ENCODE measurements at regions not wholly inside any gene's neighbourhood (a gene's known extent, or its start where the extent isn't known, plus 50 kb on each side); places are given as distances from the start of the nearest gene placed in this dataset.

DNA sequence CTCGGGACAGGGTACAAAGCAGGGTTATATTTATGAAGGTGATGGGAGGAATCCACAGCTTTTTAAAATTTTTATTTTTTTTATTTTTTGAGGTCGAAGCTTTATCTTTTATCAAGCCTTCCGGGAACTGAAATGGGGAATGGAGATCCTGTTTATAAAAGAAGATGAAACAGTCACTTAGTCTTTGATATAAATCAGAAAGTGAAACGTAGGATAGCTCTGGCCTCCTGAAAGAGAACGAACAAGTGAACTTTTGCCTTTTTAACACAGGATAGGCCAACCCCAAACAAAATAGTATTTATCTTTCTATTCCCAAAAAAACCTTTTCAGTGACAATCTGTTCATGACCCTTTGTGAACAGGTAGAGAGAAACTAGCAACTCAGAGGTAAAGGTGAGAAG is 634.0 kb upstream of the LMCD1 start:
- no peak overlapping the region for H3K4me2 ChIP-seq (ENCODE audit: control insufficient read depth, insufficient read depth)
- H3K9me3 ChIP-seq (replicated peaks; ENCODE audit: control insufficient read depth, insufficient read depth, low read length): no peaks in the 10 kb centered on the region
- H3K79me2 ChIP-seq (ENCODE audit: control insufficient read depth, insufficient read depth, low read length): no peaks in the 10 kb centered on the region
- ChIA-PET POLR2A (no interaction called here), RAD21 (ENCODE audit: unreplicated experiment) (no interaction called here), CTCF (no interaction called here), SMC1A (ENCODE audit: uncharacterized antibody, unreplicated experiment) (interaction anchor here (0.7 kb wide), 1 partner anchor 12 kb away, joined by 3 read pairs; no protein-coding TSS in a partner anchor)
- 5% methylated on average over 5 of the region's 5 CpGs for WGBS (ENCODE audit: insufficient coverage, insufficient replicate concordance, low lambda C conversion rate, missing lambda C conversion rate)
- intact Hi-C loops (cut with micrococcal nuclease; ENCODE audit: unreplicated experiment): no loop called here
- no peak overlapping the region for H3K27ac ChIP-seq (ENCODE audit: control insufficient read depth, insufficient read depth)
- H2AFZ ChIP-seq (ENCODE audit: control insufficient read depth, low read depth, low read length): no peak overlapping the region
- no peak for ATAC-seq
- no peaks in the 10 kb centered on the region for H3K36me3 ChIP-seq (ENCODE audit: control insufficient read depth in 2 of 2, insufficient read depth in 2 of 2, low read length in 1 of 2)
- H4K20me1 ChIP-seq (ENCODE audit: control insufficient read depth, insufficient read depth): no peaks in the 10 kb centered on the region
- no peaks in the 10 kb centered on the region for H3K27me3 ChIP-seq (replicated peaks in 1 of 2; ENCODE audit: control insufficient read depth in 2 of 2, insufficient read depth in 2 of 2, low read length in 1 of 2)
- no TSS peak for BruUV-seq (replicated peaks)
- no peak for DNase-seq (ENCODE audit: low read depth, low spot score)
- in situ Hi-C loops (cut with MboI): no loop called here
- no peaks in the 10 kb centered on the region for H3K4me1 ChIP-seq (ENCODE audit: control insufficient read depth, insufficient read depth, low read length)
- no peak overlapping the region for H3K9ac ChIP-seq (ENCODE audit: control insufficient read depth, insufficient read depth, low read length)
- TF ChIP-seq, protein P1, sequence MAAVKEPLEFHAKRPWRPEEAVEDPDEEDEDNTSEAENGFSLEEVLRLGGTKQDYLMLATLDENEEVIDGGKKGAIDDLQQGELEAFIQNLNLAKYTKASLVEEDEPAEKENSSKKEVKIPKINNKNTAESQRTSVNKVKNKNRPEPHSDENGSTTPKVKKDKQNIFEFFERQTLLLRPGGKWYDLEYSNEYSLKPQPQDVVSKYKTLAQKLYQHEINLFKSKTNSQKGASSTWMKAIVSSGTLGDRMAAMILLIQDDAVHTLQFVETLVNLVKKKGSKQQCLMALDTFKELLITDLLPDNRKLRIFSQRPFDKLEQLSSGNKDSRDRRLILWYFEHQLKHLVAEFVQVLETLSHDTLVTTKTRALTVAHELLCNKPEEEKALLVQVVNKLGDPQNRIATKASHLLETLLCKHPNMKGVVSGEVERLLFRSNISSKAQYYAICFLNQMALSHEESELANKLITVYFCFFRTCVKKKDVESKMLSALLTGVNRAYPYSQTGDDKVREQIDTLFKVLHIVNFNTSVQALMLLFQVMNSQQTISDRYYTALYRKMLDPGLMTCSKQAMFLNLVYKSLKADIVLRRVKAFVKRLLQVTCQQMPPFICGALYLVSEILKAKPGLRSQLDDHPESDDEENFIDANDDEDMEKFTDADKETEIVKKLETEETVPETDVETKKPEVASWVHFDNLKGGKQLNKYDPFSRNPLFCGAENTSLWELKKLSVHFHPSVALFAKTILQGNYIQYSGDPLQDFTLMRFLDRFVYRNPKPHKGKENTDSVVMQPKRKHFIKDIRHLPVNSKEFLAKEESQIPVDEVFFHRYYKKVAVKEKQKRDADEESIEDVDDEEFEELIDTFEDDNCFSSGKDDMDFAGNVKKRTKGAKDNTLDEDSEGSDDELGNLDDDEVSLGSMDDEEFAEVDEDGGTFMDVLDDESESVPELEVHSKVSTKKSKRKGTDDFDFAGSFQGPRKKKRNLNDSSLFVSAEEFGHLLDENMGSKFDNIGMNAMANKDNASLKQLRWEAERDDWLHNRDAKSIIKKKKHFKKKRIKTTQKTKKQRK (IDR thresholded peaks at IDR 0.05; ENCODE audit: low read depth, low read length): no peak
- TF ChIP-seq FOXM1 (IDR thresholded peaks at IDR 0.05; ENCODE audit: low read depth, low read length) (no peak), TCF12 (IDR thresholded peaks at IDR 0.05; ENCODE audit: low read depth, low read length) (no peak), CEBPB (IDR thresholded peaks at IDR 0.05; ENCODE audit: borderline replicate concordance in 1 of 2, low read depth in 2 of 2, low read length in 2 of 2) (no peak), RAD21 (IDR thresholded peaks at IDR 0.05; ENCODE audit: insufficient read depth, low read depth, low read length) (no peak), RUNX3 (IDR thresholded peaks at IDR 0.05; ENCODE audit: low read length) (no peak), CHD4 (IDR thresholded peaks at IDR 0.05) (no peak), ATF7 (IDR thresholded peaks at IDR 0.05; ENCODE audit: low read depth) (no peak), RFX5 (IDR thresholded peaks at IDR 0.05; ENCODE audit: low read depth, low read length) (no peak), EZH2 (IDR thresholded peaks at IDR 0.05; ENCODE audit: borderline replicate concordance, control insufficient read depth, low read depth, low read length) (no peak), FOS (IDR thresholded peaks at IDR 0.05; ENCODE audit: borderline replicate concordance, extremely low read depth, insufficient read length) (no peak), LARP7 (IDR thresholded peaks at IDR 0.05) (no peak), NFYA (IDR thresholded peaks at IDR 0.05; ENCODE audit: borderline replicate concordance, low read depth, low read length) (no peak), CBX5 (IDR thresholded peaks at IDR 0.05; ENCODE audit: low read depth) (no peak)
- TF ChIP-seq, protein P2, sequence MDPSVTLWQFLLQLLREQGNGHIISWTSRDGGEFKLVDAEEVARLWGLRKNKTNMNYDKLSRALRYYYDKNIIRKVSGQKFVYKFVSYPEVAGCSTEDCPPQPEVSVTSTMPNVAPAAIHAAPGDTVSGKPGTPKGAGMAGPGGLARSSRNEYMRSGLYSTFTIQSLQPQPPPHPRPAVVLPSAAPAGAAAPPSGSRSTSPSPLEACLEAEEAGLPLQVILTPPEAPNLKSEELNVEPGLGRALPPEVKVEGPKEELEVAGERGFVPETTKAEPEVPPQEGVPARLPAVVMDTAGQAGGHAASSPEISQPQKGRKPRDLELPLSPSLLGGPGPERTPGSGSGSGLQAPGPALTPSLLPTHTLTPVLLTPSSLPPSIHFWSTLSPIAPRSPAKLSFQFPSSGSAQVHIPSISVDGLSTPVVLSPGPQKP (IDR thresholded peaks at IDR 0.05; ENCODE audit: low read depth, low read length): no peak
- TF ChIP-seq, protein P3, sequence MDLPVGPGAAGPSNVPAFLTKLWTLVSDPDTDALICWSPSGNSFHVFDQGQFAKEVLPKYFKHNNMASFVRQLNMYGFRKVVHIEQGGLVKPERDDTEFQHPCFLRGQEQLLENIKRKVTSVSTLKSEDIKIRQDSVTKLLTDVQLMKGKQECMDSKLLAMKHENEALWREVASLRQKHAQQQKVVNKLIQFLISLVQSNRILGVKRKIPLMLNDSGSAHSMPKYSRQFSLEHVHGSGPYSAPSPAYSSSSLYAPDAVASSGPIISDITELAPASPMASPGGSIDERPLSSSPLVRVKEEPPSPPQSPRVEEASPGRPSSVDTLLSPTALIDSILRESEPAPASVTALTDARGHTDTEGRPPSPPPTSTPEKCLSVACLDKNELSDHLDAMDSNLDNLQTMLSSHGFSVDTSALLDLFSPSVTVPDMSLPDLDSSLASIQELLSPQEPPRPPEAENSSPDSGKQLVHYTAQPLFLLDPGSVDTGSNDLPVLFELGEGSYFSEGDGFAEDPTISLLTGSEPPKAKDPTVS (IDR thresholded peaks at IDR 0.05; ENCODE audit: low read depth, low read length): no peak
- H3K4me3 ChIP-seq: no peak overlapping the region
- FAIRE-seq: no peak
